Transverse colon (tissue), 4 donors: ENCODE measurements at regions not wholly inside any gene's neighbourhood (a gene's known extent, or its start where the extent isn't known, plus 50 kb on each side); places are given as distances from the start of the nearest gene placed in this dataset.

Experiments used
- POLR2AphosphoS5 ChIP-seq, 3 donors: sonication (generic); formaldehyde crosslinking; IDR thresholded peaks; one replicate each; pipeline ENCODE4 v1.6.1; 2016; ENCODE audit warnings: antibody characterized with exemption in 3 of 3
- TF ChIP-seq, protein P1 (sequence below), 5 experiments: fragments of 200-600 bp in 3 of 5; fragments of 450-650 bp in 2 of 5; sonication (generic) in 3 of 5; IDR thresholded peaks; 1 replicate in 2 of 5; 2 replicates in 3 of 5; pipeline ENCODE4 v1.5.1; 2016 to 2017; ENCODE audit warnings: antibody characterized with exemption in 5 of 5, inconsistent platforms in 3 of 5, mild to moderate bottlenecking in 2 of 5, moderate library complexity in 1 of 5

GRCh38 chr2:62443886-62444285 lies 62.1 kb downstream of the TMEM17 start:
- TF ChIP-seq, protein P1, sequence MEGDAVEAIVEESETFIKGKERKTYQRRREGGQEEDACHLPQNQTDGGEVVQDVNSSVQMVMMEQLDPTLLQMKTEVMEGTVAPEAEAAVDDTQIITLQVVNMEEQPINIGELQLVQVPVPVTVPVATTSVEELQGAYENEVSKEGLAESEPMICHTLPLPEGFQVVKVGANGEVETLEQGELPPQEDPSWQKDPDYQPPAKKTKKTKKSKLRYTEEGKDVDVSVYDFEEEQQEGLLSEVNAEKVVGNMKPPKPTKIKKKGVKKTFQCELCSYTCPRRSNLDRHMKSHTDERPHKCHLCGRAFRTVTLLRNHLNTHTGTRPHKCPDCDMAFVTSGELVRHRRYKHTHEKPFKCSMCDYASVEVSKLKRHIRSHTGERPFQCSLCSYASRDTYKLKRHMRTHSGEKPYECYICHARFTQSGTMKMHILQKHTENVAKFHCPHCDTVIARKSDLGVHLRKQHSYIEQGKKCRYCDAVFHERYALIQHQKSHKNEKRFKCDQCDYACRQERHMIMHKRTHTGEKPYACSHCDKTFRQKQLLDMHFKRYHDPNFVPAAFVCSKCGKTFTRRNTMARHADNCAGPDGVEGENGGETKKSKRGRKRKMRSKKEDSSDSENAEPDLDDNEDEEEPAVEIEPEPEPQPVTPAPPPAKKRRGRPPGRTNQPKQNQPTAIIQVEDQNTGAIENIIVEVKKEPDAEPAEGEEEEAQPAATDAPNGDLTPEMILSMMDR (IDR thresholded peaks at IDR 0.05): no peak
- TF ChIP-seq POLR2AphosphoS5 (IDR thresholded peaks at IDR 0.05): no peak
